NCI-H82 treated with DMSO at 0.1 percent for 48 hours (cell line): ENCODE measurements at regions not wholly inside any gene's neighbourhood (a gene's known extent, or its start where the extent isn't known, plus 50 kb on each side); places are given as distances from the start of the nearest gene placed in this dataset.
A peak's percentile ranks its signal among the peaks of the same experiment; 100 is the strongest.

Experiments
- DNase-seq: peaks from one replicate; lab custom pipeline; 2025; ENCODE audit not compliant: unreplicated experiment; lab: John Stamatoyannopoulos, UW

- DNase-seq = no peak
Observed at GRCh38 chr2:8016688-8017087, 665.2 kb upstream of the ID2 start.

GRCh38 chr2:8018956-8019355, 662.9 kb upstream of the ID2 start:
- no peak for DNase-seq

GRCh38 chr2:8019934-8020333, 661.9 kb upstream of the ID2 start:
- DNase-seq = no peak

- DNase-seq = no peak
Observed at GRCh38 chr2:8021921-8022320, 659.9 kb upstream of the ID2 start.

- DNase-seq = no peak
Observed at GRCh38 chr2:8022908-8023640, 658.8 kb upstream of the ID2 start.

GRCh38 chr2:8024506-8024905, 657.4 kb upstream of the ID2 start:
- no peak for DNase-seq

GRCh38 chr2:8026381-8026780, 655.5 kb upstream of the ID2 start:
- no peak for DNase-seq

GRCh38 chr2:8027387-8027786, 654.5 kb upstream of the ID2 start:
- no peak for DNase-seq

GRCh38 chr2:8028036-8028435, 653.8 kb upstream of the ID2 start:
- no peak for DNase-seq

GRCh38 chr2:8028436-8028835, 653.4 kb upstream of the ID2 start:
- no peak for DNase-seq

GRCh38 chr2:8028981-8029380, 652.9 kb upstream of the ID2 start:
- DNase-seq = peak; percentile 12

GRCh38 chr2:8030573-8031303, 651.1 kb upstream of the ID2 start:
- no peak for DNase-seq

- DNase-seq = no peak
Observed at GRCh38 chr2:8031370-8031769, 650.5 kb upstream of the ID2 start.

- no peak for DNase-seq
Observed at GRCh38 chr2:8033546-8034096, 648.2 kb upstream of the ID2 start.

- DNase-seq = no peak
Observed at GRCh38 chr2:8036366-8036765, 645.5 kb upstream of the ID2 start.

- DNase-seq = no peak
Observed at GRCh38 chr2:8039732-8040131, 642.1 kb upstream of the ID2 start.

GRCh38 chr2:8043295-8043694, 638.6 kb upstream of the ID2 start:
- DNase-seq = no peak

GRCh38 chr2:8044046-8044594, 637.7 kb upstream of the ID2 start:
- no peak for DNase-seq

- DNase-seq = no peak
Observed at GRCh38 chr2:8045081-8045614, 636.7 kb upstream of the ID2 start.

GRCh38 chr2:8046849-8047248, 635.0 kb upstream of the ID2 start:
- DNase-seq = no peak

GRCh38 chr2:8049176-8049575, 632.7 kb upstream of the ID2 start:
- no peak for DNase-seq
